ENCODE measurements at regions not wholly inside any gene's neighbourhood (a gene's known extent, or its start where the extent isn't known, plus 50 kb on each side); places are given as distances from the start of the nearest gene placed in this dataset.
"Not testable (repeated sequence)": the region's sequence is repeated elsewhere in the genome, so short reads cannot be mapped to it uniquely, and the experiment has no call there.

DNA sequence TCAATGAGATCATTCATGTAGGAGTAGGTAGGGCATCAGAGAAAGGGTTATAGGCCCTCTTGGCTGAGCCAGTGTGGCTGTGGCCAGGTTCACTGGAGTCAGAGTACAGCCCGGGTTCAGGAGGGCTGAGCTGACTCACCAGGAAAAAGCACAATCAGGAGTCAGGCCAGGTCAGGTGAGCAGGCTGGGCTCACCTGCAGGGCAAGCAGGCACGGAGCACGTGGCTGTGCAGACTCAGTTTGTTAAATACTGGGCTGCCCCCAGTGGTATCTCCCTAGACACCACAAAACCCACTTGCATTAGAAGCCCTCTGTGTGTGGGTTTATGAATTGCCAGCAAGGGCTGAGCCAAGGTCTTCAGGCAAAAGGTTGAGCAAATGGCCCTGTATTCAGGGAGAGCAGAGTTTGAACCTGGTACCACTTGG is 122.1 kb upstream of the SERBP1 start:
- Mint-ChIP-seq H3K4me3 (no peak overlapping the region), H3K9me3 (ENCODE audit: insufficient read depth) (no peaks in the 10 kb centered on the region), H3K4me1 (no peaks in the 10 kb centered on the region), H3K27ac (no peak overlapping the region), H3K27me3 (no peaks in the 10 kb centered on the region)
- TF ChIP-seq EZH2 (IDR thresholded peaks at IDR 0.05; ENCODE audit: borderline replicate concordance, insufficient read depth, low read depth, low read length, poor library complexity, severe bottlenecking) = no peak
- TF ChIP-seq, protein P1, sequence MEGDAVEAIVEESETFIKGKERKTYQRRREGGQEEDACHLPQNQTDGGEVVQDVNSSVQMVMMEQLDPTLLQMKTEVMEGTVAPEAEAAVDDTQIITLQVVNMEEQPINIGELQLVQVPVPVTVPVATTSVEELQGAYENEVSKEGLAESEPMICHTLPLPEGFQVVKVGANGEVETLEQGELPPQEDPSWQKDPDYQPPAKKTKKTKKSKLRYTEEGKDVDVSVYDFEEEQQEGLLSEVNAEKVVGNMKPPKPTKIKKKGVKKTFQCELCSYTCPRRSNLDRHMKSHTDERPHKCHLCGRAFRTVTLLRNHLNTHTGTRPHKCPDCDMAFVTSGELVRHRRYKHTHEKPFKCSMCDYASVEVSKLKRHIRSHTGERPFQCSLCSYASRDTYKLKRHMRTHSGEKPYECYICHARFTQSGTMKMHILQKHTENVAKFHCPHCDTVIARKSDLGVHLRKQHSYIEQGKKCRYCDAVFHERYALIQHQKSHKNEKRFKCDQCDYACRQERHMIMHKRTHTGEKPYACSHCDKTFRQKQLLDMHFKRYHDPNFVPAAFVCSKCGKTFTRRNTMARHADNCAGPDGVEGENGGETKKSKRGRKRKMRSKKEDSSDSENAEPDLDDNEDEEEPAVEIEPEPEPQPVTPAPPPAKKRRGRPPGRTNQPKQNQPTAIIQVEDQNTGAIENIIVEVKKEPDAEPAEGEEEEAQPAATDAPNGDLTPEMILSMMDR (IDR thresholded peaks at IDR 0.05) = no peak
- no peaks in the 10 kb centered on the region for H3K4me1 ChIP-seq (ENCODE audit: control insufficient read depth in 2 of 2, insufficient read depth in 2 of 2, low read length in 2 of 2)
- H3K9ac ChIP-seq (ENCODE audit: low read length) = no peak overlapping the region
- ATAC-seq (ENCODE audit: low read depth) (no peak), DNase-seq (no peak)
- POLR2A ChIA-PET = no interaction called here
- H4K20me1 ChIP-seq (ENCODE audit: control insufficient read depth, insufficient read depth, low read length, poor library complexity, severe bottlenecking) = no peaks in the 10 kb centered on the region
- no peaks in the 10 kb centered on the region for H3K79me2 ChIP-seq (ENCODE audit: control insufficient read depth, insufficient read depth, low read length)
- no peak overlapping the region for H3K4me2 ChIP-seq (replicated peaks; ENCODE audit: low read depth, low read length, poor library complexity, severe bottlenecking)
- intact Hi-C loops (cut with micrococcal nuclease) = no loop called here
- no peak overlapping the region for H2AFZ ChIP-seq (ENCODE audit: insufficient read depth, low read depth, low read length, poor library complexity, severe bottlenecking)
- no peak overlapping the region for H3K27ac ChIP-seq (ENCODE audit: low read length in 2 of 2)
- CTCF ChIA-PET = interaction anchor here (1.0 to 1.5 kb wide), 4 partner anchors 9 to 340 kb away, joined by 3 to 5 read pairs (median 4); no protein-coding TSS in a partner anchor
- no peaks in the 10 kb centered on the region for H3K9me3 ChIP-seq (ENCODE audit: control extremely low read depth in 1 of 3, control insufficient read depth in 2 of 3, insufficient read depth in 1 of 3, low read length in 2 of 3)
- peaks cover 0 to 3% (median 0%) of the 10 kb centered on the region in 4 experiments for H3K27me3 ChIP-seq (replicated peaks in 1 of 4; ENCODE audit: control extremely low read depth in 1 of 4, control insufficient read depth in 3 of 4, insufficient read depth in 4 of 4, low read length in 3 of 4)
- H3K36me3 ChIP-seq (replicated peaks in 1 of 2; ENCODE audit: control extremely low read depth in 1 of 2, control insufficient read depth in 1 of 2, extremely low read depth in 1 of 2, insufficient read depth in 2 of 2, low read length in 1 of 2) = no peaks in the 10 kb centered on the region
- no peak overlapping the region for H3K4me3 ChIP-seq (ENCODE audit: control extremely low read depth in 1 of 5, extremely low read depth in 1 of 5, insufficient read depth in 1 of 5, low read depth in 2 of 5, low read length in 4 of 5)
- 82% methylated on average over 1 of the region's 3 CpGs for WGBS (ENCODE audit: insufficient coverage)

DNA sequence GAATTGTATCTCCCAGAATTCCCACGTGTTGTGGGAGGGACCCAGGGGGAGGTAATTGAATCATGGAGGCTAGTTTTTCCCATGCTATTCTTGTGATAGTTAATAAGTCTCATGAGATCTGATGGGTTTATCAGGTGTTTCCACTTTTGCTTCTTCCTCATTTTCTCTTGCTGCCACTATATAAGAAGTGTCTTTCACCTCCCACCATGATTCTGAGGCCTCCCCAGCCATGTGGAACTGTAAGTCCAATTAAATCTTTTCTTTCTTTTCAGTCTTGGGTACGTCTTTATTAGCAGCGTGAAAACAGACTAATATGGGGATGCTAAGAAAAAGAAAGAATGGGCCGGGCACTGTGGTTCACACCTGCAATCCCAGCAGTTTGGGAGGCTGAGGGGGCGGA is 124.0 kb upstream of the SERBP1 start:
- H3K79me2 ChIP-seq (ENCODE audit: control insufficient read depth, insufficient read depth, low read length); H4K20me1 ChIP-seq (ENCODE audit: control insufficient read depth, insufficient read depth, low read length, poor library complexity, severe bottlenecking); POLR2A ChIA-PET; H3K27me3 Mint-ChIP-seq; H3K4me3 Mint-ChIP-seq; ATAC-seq (ENCODE audit: low read depth); H3K27ac Mint-ChIP-seq; H3K27ac ChIP-seq (ENCODE audit: low read length in 2 of 2); H3K4me1 ChIP-seq (ENCODE audit: control insufficient read depth in 2 of 2, insufficient read depth in 2 of 2, low read length in 2 of 2); DNase-seq; H3K9ac ChIP-seq (ENCODE audit: low read length); H3K4me3 ChIP-seq (ENCODE audit: control extremely low read depth in 1 of 5, extremely low read depth in 1 of 5, insufficient read depth in 1 of 5, low read depth in 2 of 5, low read length in 4 of 5); H3K27me3 ChIP-seq (replicated peaks in 1 of 4; ENCODE audit: control extremely low read depth in 1 of 4, control insufficient read depth in 3 of 4, insufficient read depth in 4 of 4, low read length in 3 of 4); H3K4me2 ChIP-seq (replicated peaks; ENCODE audit: low read depth, low read length, poor library complexity, severe bottlenecking); H3K4me1 Mint-ChIP-seq; H3K9me3 ChIP-seq (ENCODE audit: control extremely low read depth in 1 of 3, control insufficient read depth in 2 of 3, insufficient read depth in 1 of 3, low read length in 2 of 3); H3K9me3 Mint-ChIP-seq (ENCODE audit: insufficient read depth); H2AFZ ChIP-seq (ENCODE audit: insufficient read depth, low read depth, low read length, poor library complexity, severe bottlenecking); intact Hi-C loops (cut with micrococcal nuclease); H3K36me3 ChIP-seq (replicated peaks in 1 of 2; ENCODE audit: control extremely low read depth in 1 of 2, control insufficient read depth in 1 of 2, extremely low read depth in 1 of 2, insufficient read depth in 2 of 2, low read length in 1 of 2): not testable (repeated sequence)
- CTCF ChIA-PET = interaction anchor here (0.6 kb wide), 1 partner anchor 130 kb away, joined by 3 read pairs; no protein-coding TSS in a partner anchor
- WGBS (ENCODE audit: insufficient coverage) = 87% methylated on average over 4 of the region's 5 CpGs
